Smooth muscle cell (in vitro differentiated cells): ENCODE measurements at regions not wholly inside any gene's neighbourhood (a gene's known extent, or its start where the extent isn't known, plus 50 kb on each side); places are given as distances from the start of the nearest gene placed in this dataset.

Experiments
- DNase-seq: peaks from one replicate; lab custom pipeline; 2025; ENCODE audit not compliant: unreplicated experiment; lab: John Stamatoyannopoulos, UW
- H2AFZ ChIP-seq: fragments of 200-600 bp; sonication (generic); 2 replicates; pipeline ENCODE4 v1.6.0; 2016; ENCODE audit warnings: antibody characterized with exemption, low read depth, mild to moderate bottlenecking
- H3F3A ChIP-seq: fragments of 200-600 bp; sonication (generic); 2 replicates; pipeline ENCODE4 v1.6.0; 2017; ENCODE audit warnings: antibody characterized with exemption, low read depth
- H3K27ac ChIP-seq: fragments of 200-600 bp; sonication (generic); 2 replicates; pipeline ENCODE4 v1.5.1; 2016; ENCODE audit warnings: low read depth, mild to moderate bottlenecking
- H3K27me3 ChIP-seq: fragments of 200-600 bp; sonication (generic); 2 replicates; pipeline ENCODE4 v1.6.1; 2016; ENCODE audit warnings: low read depth, mild to moderate bottlenecking
- H3K36me3 ChIP-seq: fragments of 200-600 bp; sonication (generic); 2 replicates; pipeline ENCODE4 v1.5.1; 2016; ENCODE audit warnings: low read depth
- H3K4me1 ChIP-seq: fragments of 200-600 bp; sonication (generic); 2 replicates; pipeline ENCODE4 v1.5.1; 2016; ENCODE audit warnings: low read depth
- H3K4me2 ChIP-seq: fragments of 200-600 bp; sonication (generic); 2 replicates; pipeline ENCODE4 v1.6.0; 2016; ENCODE audit warnings: mild to moderate bottlenecking
- H3K4me3 ChIP-seq: fragments of 200-600 bp; sonication (generic); 2 replicates; pipeline ENCODE4 v1.5.1; 2016; ENCODE audit warnings: mild to moderate bottlenecking
- H3K79me2 ChIP-seq: fragments of 200-600 bp; sonication (generic); 2 replicates; pipeline ENCODE4 v1.6.0; 2016; ENCODE audit warnings: low read depth, mild to moderate bottlenecking
- H3K9ac ChIP-seq: fragments of 200-600 bp; sonication (generic); 2 replicates; pipeline ENCODE4 v1.6.0; 2016; ENCODE audit warnings: low read depth
- H3K9me3 ChIP-seq: fragments of 200-600 bp; sonication (generic); replicated peaks from 2 replicates; pipeline ENCODE4 v1.5.1; 2016; ENCODE audit warnings: low read depth
- H4K20me1 ChIP-seq: fragments of 200-600 bp; sonication (generic); 2 replicates; pipeline ENCODE4 v1.6.0; 2016; ENCODE audit warnings: low read depth
- WGBS: methylation state at CpG from one replicate; pipeline ENCODE4 v1.1.7; 2016; ENCODE audit warnings: low lambda C conversion rate; 5-methylcytosine and 5-hydroxymethylcytosine counted together
- TF ChIP-seq, protein P1 (sequence below): fragments of 200-600 bp; sonication (generic); IDR thresholded peaks from 2 replicates; pipeline ENCODE4 v1.5.1; 2017; ENCODE audit warnings: borderline replicate concordance, mild to moderate bottlenecking, antibody characterized with exemption; ENCODE audit not compliant: insufficient read depth, poor library complexity, severe bottlenecking

- H3K9me3 ChIP-seq, result no peaks in the 10 kb centered on the region
- no peaks in the 10 kb centered on the region for H3F3A ChIP-seq
- no peak overlapping the region for H3K9ac ChIP-seq
- H3K4me2 ChIP-seq, result no peak overlapping the region
- H3K79me2 ChIP-seq, result no peaks in the 10 kb centered on the region
- no peaks in the 10 kb centered on the region for H3K4me1 ChIP-seq
- H3K27me3 ChIP-seq, result no peaks in the 10 kb centered on the region
- H3K4me3 ChIP-seq, result no peak overlapping the region
- TF ChIP-seq, protein P1, sequence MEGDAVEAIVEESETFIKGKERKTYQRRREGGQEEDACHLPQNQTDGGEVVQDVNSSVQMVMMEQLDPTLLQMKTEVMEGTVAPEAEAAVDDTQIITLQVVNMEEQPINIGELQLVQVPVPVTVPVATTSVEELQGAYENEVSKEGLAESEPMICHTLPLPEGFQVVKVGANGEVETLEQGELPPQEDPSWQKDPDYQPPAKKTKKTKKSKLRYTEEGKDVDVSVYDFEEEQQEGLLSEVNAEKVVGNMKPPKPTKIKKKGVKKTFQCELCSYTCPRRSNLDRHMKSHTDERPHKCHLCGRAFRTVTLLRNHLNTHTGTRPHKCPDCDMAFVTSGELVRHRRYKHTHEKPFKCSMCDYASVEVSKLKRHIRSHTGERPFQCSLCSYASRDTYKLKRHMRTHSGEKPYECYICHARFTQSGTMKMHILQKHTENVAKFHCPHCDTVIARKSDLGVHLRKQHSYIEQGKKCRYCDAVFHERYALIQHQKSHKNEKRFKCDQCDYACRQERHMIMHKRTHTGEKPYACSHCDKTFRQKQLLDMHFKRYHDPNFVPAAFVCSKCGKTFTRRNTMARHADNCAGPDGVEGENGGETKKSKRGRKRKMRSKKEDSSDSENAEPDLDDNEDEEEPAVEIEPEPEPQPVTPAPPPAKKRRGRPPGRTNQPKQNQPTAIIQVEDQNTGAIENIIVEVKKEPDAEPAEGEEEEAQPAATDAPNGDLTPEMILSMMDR, result no peak
- 96% methylated on average over 1 of the region's 1 CpG for WGBS
- DNase-seq, result no peak
- no peaks in the 10 kb centered on the region for H3K36me3 ChIP-seq
- H3K27ac ChIP-seq, result no peak overlapping the region
- no peak overlapping the region for H2AFZ ChIP-seq
- H4K20me1 ChIP-seq, result no peaks in the 10 kb centered on the region
Measured at GRCh38 chr13:30009411-30009810, 159.0 kb upstream of the UBL3 start.

- no peaks in the 10 kb centered on the region for H3K4me1 ChIP-seq
- no peaks in the 10 kb centered on the region for H3K79me2 ChIP-seq
- H3K4me3 ChIP-seq, result no peak overlapping the region
- H3F3A ChIP-seq, result no peaks in the 10 kb centered on the region
- no peak overlapping the region for H3K9ac ChIP-seq
- no peaks in the 10 kb centered on the region for H3K9me3 ChIP-seq
- no peak overlapping the region for H3K27ac ChIP-seq
- no peak overlapping the region for H2AFZ ChIP-seq
- 14% methylated on average over 1 of the region's 1 CpG for WGBS
- no peak for DNase-seq
- no peaks in the 10 kb centered on the region for H3K27me3 ChIP-seq
- TF ChIP-seq, protein P1, result no peak
- no peaks in the 10 kb centered on the region for H4K20me1 ChIP-seq
- no peak overlapping the region for H3K4me2 ChIP-seq
- no peaks in the 10 kb centered on the region for H3K36me3 ChIP-seq
Measured at GRCh38 chr13:30006246-30006645, 155.8 kb upstream of the UBL3 start.

DNA sequence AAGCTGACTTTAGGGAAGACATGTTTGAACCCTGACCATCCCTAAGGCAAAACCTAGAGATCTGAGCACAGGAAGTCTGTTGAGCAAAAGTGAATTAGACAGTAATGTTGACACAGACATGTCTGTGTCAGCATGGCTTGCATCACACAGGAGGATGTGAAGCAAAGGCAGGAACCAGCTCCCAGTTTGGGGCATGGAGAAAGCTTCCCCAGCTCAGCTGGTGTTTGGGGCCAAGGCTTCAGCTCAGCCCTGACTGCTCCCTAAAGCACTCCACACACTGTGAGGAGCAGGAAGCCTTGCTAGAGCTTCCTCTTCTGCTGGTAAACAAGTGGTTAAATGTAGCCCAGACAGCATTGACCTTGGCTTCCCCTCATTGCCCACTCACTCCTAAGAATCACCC is 153.8 kb upstream of the UBL3 start:
- Histone ChIP-seq H3K4me3 (no peak overlapping the region), H3K9ac (no peak overlapping the region), H3K79me2 (no peaks in the 10 kb centered on the region), H3K36me3 (no peaks in the 10 kb centered on the region), H3K9me3 (no peaks in the 10 kb centered on the region), H3K27me3 (no peaks in the 10 kb centered on the region), H3F3A (no peaks in the 10 kb centered on the region), H3K27ac (no peak overlapping the region), H3K4me2 (no peak overlapping the region), H3K4me1 (no peaks in the 10 kb centered on the region), H2AFZ (no peak overlapping the region), H4K20me1 (no peaks in the 10 kb centered on the region)
- no peak for DNase-seq
- TF ChIP-seq, protein P1, result no peak

DNA sequence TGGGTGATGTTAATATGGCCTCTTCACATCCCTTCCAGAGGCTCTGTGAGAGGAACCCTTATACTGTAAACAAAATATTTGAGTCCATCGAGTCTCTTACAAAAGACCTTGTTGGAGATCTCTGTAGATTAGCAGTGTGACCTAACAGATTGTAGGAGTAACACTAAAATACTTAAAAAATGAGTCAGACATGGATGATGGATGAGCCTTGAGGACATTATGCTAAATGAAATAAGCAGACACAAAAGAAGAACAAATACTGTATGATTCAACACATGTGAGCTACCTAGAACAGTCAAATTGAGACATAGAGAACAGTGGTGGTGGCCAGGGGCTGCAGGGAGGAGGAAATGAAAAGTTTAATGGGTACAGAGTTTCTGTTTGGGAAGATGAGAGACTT is 152.2 kb upstream of the UBL3 start:
- no peak overlapping the region for H3K4me3 ChIP-seq
- TF ChIP-seq, protein P1, result no peak
- H3K36me3 ChIP-seq, result no peaks in the 10 kb centered on the region
- H3K9me3 ChIP-seq, result no peaks in the 10 kb centered on the region
- H2AFZ ChIP-seq, result no peak overlapping the region
- no peaks in the 10 kb centered on the region for H4K20me1 ChIP-seq
- no peaks in the 10 kb centered on the region for H3K79me2 ChIP-seq
- H3K4me1 ChIP-seq, result no peaks in the 10 kb centered on the region
- no peaks in the 10 kb centered on the region for H3F3A ChIP-seq
- 18% methylated on average over 1 of the region's 1 CpG for WGBS
- no peak overlapping the region for H3K27ac ChIP-seq
- H3K9ac ChIP-seq, result no peak overlapping the region
- DNase-seq, result no peak
- H3K27me3 ChIP-seq, result no peaks in the 10 kb centered on the region
- H3K4me2 ChIP-seq, result peak overlapping the region; percentile 29
